ENCODE measurements at regions not wholly inside any gene's neighbourhood (a gene's known extent, or its start where the extent isn't known, plus 50 kb on each side); places are given as distances from the start of the nearest gene placed in this dataset.

DNA sequence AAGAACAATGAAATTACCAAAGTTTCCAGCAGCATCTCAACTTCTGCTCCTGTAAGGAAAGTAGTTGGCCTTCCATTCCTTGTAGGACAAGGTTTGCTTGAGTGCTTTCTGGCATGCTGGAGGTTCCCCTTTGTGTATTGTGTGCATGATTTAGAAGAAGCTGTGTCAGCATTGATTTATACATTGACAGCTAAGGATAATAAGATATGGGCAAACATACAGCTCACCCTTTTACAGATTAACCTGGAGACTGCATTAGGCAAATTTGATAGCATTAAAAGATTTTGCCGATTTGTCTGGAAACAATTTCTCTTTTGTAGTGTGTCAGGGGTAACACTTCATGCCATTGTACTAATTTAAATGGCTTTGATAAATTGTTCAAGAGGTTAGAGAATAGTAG, 221.8 kb upstream of the PACRGL start:
- no peak overlapping the region for H3K27ac ChIP-seq

DNA sequence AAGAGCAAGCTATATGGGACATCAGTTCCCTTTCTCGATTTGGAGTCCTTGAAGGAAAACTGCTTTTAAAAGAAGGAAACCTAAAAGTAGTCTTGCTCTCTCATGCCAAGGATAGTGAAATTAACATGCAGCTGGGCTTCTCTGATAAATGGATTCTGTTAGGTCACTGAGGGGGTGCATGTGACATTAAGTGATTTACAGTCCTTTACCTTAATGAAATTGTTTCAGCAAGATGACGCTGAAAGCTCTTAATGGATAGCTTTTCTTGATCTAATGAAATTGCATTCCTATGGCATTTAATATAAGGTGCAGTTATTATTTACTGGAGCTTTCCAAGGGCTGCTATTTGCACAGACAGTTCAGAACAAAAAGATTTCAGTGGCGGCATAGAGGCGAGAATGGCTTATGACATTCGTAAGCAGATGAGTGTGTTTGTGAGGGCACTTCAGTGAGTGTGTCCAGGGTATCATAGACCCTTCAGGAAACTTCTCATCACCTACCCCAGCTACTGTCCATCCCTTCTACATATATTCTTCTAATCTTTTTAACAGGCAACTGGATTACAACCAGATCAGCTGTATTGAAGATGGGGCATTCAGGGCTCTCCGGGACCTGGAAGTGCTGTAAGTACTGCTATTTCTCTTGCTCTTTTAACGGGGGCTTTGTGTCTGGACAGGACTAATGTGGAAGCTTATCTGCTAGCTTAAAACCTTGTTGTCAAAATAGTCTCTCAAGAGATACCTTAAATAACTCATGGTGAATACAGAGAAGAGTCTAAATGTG, 219.9 kb upstream of the PACRGL start:
- H3K4me3 ChIP-seq, result no peak overlapping the region
- TF ChIP-seq, protein P1, sequence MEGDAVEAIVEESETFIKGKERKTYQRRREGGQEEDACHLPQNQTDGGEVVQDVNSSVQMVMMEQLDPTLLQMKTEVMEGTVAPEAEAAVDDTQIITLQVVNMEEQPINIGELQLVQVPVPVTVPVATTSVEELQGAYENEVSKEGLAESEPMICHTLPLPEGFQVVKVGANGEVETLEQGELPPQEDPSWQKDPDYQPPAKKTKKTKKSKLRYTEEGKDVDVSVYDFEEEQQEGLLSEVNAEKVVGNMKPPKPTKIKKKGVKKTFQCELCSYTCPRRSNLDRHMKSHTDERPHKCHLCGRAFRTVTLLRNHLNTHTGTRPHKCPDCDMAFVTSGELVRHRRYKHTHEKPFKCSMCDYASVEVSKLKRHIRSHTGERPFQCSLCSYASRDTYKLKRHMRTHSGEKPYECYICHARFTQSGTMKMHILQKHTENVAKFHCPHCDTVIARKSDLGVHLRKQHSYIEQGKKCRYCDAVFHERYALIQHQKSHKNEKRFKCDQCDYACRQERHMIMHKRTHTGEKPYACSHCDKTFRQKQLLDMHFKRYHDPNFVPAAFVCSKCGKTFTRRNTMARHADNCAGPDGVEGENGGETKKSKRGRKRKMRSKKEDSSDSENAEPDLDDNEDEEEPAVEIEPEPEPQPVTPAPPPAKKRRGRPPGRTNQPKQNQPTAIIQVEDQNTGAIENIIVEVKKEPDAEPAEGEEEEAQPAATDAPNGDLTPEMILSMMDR (IDR thresholded peaks at IDR 0.05; ENCODE audit: low read depth, low read length), result no peak
- peak in 1 of 2 donors; percentile 5 for DNase-seq (ENCODE audit: low read depth in 1 of 2, low spot score in 1 of 2)
- peak overlapping the region; percentile 42 for H3K27ac ChIP-seq
- H3K4me1 ChIP-seq (ENCODE audit: low read depth), result peaks cover 27% of the 10 kb centered on the region
- no peaks in the 10 kb centered on the region for H3K9me3 ChIP-seq (ENCODE audit: low read depth)
- H3K36me3 ChIP-seq, result no peaks in the 10 kb centered on the region
- H3K27me3 ChIP-seq, result no peaks in the 10 kb centered on the region

More for the DNA sequence above, 221.8 kb upstream of the PACRGL start:
- Histone ChIP-seq H3K9me3 (ENCODE audit: low read depth) (no peaks in the 10 kb centered on the region), H3K36me3 (no peaks in the 10 kb centered on the region), H3K27me3 (no peaks in the 10 kb centered on the region), H3K4me3 (no peak overlapping the region), H3K4me1 (ENCODE audit: low read depth) (peaks cover 27% of the 10 kb centered on the region)
- TF ChIP-seq, protein P1 (IDR thresholded peaks at IDR 0.05; ENCODE audit: low read depth, low read length), result no peak
- DNase-seq (ENCODE audit: low read depth in 1 of 2, low spot score in 1 of 2), result no peak

DNA sequence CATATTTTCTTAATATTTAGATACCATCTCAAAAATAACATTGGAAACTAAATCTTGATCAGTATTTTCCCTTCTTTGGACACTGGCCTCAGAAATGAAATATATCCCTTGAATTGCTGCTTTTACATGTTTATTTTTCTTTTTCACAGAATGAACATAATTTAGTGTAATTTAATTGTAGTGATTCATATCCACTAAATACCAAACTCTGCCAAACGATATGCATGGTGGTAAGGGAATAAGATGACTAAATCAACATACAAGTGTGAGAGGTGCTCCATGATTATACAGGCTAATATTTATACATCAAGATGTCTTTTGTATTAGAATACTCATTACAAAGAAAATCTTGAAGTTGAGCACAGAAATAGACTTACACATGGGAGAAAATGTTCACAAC, 216.8 kb upstream of the PACRGL start:
- H3K4me3 ChIP-seq, result no peak overlapping the region

DNA sequence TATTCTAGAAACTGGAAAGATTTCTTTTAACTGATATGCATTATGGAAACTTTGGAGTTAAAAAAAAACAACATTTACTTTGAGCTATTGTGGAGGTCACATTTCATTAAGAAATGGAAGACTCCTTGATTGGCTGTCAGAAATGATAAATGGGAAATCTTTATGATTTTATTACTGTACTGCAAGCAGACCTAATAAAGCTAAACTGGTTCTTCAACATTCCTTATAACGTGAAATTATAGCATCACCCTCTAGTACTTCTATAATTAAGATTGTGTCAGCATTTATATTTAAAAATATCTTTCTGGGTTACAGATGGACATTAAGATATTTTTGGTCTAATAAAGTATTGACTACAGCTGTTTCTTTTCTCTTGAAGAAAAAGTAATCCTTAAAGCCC, 213.8 kb upstream of the PACRGL start:
- no peak for DNase-seq (ENCODE audit: low read depth in 1 of 2, low spot score in 1 of 2)
- H3K36me3 ChIP-seq, result peaks cover 7% of the 10 kb centered on the region
- H3K27ac ChIP-seq, result no peak overlapping the region
- no peaks in the 10 kb centered on the region for H3K27me3 ChIP-seq
- peaks cover 7% of the 10 kb centered on the region for H3K4me1 ChIP-seq (ENCODE audit: low read depth)
- no peak overlapping the region for H3K4me3 ChIP-seq
- H3K9me3 ChIP-seq (ENCODE audit: low read depth), result no peaks in the 10 kb centered on the region
- TF ChIP-seq, protein P1 (IDR thresholded peaks at IDR 0.05; ENCODE audit: low read depth, low read length), result no peak

More for the DNA sequence above, 216.8 kb upstream of the PACRGL start:
- TF ChIP-seq, protein P1 (IDR thresholded peaks at IDR 0.05; ENCODE audit: low read depth, low read length), result no peak
- no peaks in the 10 kb centered on the region for H3K27me3 ChIP-seq
- no peaks in the 10 kb centered on the region for H3K9me3 ChIP-seq (ENCODE audit: low read depth)
- H3K36me3 ChIP-seq, result no peaks in the 10 kb centered on the region
- no peak for DNase-seq (ENCODE audit: low read depth in 1 of 2, low spot score in 1 of 2)
- H3K27ac ChIP-seq, result no peak overlapping the region
- H3K4me1 ChIP-seq (ENCODE audit: low read depth), result peaks cover 20% of the 10 kb centered on the region

DNA sequence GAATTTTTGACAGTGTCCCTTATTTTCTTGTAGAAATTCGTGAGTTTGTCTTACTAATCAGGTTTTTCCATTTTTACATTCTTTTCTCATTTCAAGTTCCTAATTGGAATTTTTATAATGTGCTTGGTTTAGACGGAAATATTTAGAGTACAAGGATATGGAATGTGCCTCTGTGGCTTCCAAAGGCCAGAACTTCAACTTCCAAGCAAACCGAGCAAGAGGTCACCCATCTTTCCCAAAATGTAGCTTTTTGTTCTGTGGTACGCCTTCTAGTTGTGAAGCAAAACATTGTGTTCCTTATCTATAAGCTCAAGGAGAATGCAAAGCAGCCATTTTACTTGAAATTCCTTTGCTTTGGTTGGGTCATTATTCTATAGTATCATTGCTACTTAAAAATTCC, 212.8 kb upstream of the PACRGL start:
- Histone ChIP-seq H3K36me3 (peaks cover 17% of the 10 kb centered on the region), H3K27ac (no peak overlapping the region), H3K4me3 (no peak overlapping the region), H3K4me1 (ENCODE audit: low read depth) (peaks cover 7% of the 10 kb centered on the region), H3K27me3 (no peaks in the 10 kb centered on the region), H3K9me3 (ENCODE audit: low read depth) (no peaks in the 10 kb centered on the region)
- TF ChIP-seq, protein P1 (IDR thresholded peaks at IDR 0.05; ENCODE audit: low read depth, low read length), result no peak
- DNase-seq (ENCODE audit: low read depth in 1 of 2, low spot score in 1 of 2), result no peak
